Stimulated activated CD4-positive, alpha-beta T cell treated with anti-CD3 and anti-CD28 coated beads, Interleukin-1b, Interleukin-23, amount 100 ng/mL, for 24 hours (primary cell): ENCODE measurements at regions not wholly inside any gene's neighbourhood (a gene's known extent, or its start where the extent isn't known, plus 50 kb on each side); places are given as distances from the start of the nearest gene placed in this dataset.
"Not testable (repeated sequence)": the region's sequence is repeated elsewhere in the genome, so short reads cannot be mapped to it uniquely, and the experiment has no call there.

ENCODE experiments used
- DNase-seq, 4 experiments: peaks; one replicate each; pipeline ENCODE4 v3.0.0-alpha.2; 2020; ENCODE audit warnings: low read depth in 4 of 4, low spot score in 1 of 4

- DNase-seq: peak in 1 of 4 experiments; percentile 10
Observed at GRCh38 chr1:46878173-46878782, 63.0 kb downstream of the CYP4A11 start.

- DNase-seq: not testable (repeated sequence)
Observed at GRCh38 chr1:46876093-46876492, 65.2 kb downstream of the CYP4A11 start.
